Suprapubic skin (tissue), 4 donors: ENCODE measurements at regions not wholly inside any gene's neighbourhood (a gene's known extent, or its start where the extent isn't known, plus 50 kb on each side); places are given as distances from the start of the nearest gene placed in this dataset.
"Not testable (repeated sequence)": the region's sequence is repeated elsewhere in the genome, so short reads cannot be mapped to it uniquely, and the experiment has no call there.

Experiments used
- DNase-seq, 2 donors: peaks; one replicate each; pipeline ENCODE4 v3.0.0-alpha.2; 2019; ENCODE audit warnings: low spot score in 2 of 2
- H3K27ac ChIP-seq: fragments of 200-600 bp; sonication (generic); one replicate; pipeline ENCODE4 v1.5.1; 2019
- H3K27me3 ChIP-seq: fragments of 200-600 bp; sonication (generic); one replicate; pipeline ENCODE4 v1.5.1; 2019
- H3K36me3 ChIP-seq: fragments of 200-600 bp; sonication (generic); one replicate; pipeline ENCODE4 v1.5.1; 2019
- H3K4me1 ChIP-seq: fragments of 200-600 bp; sonication (generic); one replicate; pipeline ENCODE4 v1.5.1; 2019
- H3K4me3 ChIP-seq: fragments of 200-600 bp; sonication (generic); one replicate; pipeline ENCODE4 v1.5.1; 2019; ENCODE audit warnings: mild to moderate bottlenecking
- H3K9me3 ChIP-seq: fragments of 200-600 bp; sonication (generic); one replicate; pipeline ENCODE4 v1.5.1; 2019
- EP300 ChIP-seq: sonication (generic); formaldehyde crosslinking; IDR thresholded peaks from one replicate; pipeline ENCODE4 v1.6.1; 2017; ENCODE audit warnings: antibody characterized with exemption
- POLR2A ChIP-seq, 2 donors: fragments of 450-650 bp; IDR thresholded peaks; one replicate each; pipeline ENCODE4 v1.6.1; 2017; ENCODE audit warnings: antibody characterized with exemption in 2 of 2, mild to moderate bottlenecking in 2 of 2, moderate library complexity in 2 of 2
- POLR2AphosphoS5 ChIP-seq, 3 donors: sonication (generic); formaldehyde crosslinking; IDR thresholded peaks; one replicate each; pipeline ENCODE4 v1.6.1; 2017; ENCODE audit warnings: antibody characterized with exemption in 3 of 3
- WGBS: methylation state at CpG from one replicate; pipeline ENCODE4 v1.1.5; 2018; 5-methylcytosine and 5-hydroxymethylcytosine counted together
- TF ChIP-seq, protein P1 (sequence below), 2 donors: fragments of 200-600 bp in 1 of 2; fragments of 450-650 bp in 1 of 2; sonication (generic) in 1 of 2; IDR thresholded peaks; one replicate each; pipeline ENCODE4 v1.5.1; 2016 to 2019; ENCODE audit warnings: antibody characterized with exemption in 2 of 2, mild to moderate bottlenecking in 1 of 2, moderate library complexity in 1 of 2

DNA sequence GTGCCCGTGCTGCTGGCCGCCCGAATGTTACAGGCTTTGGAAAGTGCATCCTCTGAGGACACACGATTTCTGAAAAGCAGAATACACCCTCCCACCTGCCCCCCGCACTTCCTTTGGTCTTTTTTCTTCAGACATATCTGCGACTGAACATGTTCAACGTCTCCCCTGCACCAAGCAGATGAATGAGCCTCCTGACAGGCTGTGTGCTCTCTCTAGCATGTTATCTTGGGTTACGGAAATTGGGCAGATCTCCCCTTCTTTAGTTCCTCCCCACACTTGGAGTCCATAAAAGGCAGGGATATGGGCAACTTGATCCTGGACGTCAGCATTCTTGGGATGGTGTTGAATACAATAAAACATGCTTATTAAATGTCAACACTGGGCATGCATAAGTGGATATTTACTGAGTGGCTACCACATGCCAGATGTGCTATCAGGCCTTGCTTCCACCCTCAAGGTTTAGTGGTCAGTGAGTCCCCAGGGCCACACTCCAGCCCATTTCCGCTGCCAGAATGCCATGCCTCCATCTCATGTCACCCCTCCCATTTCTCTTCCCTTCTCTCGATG, 130.4 kb downstream of the TRIM43 start:
- DNase-seq = no peak
- WGBS = 85% methylated on average over 11 of the region's 11 CpGs
- Histone ChIP-seq H3K9me3 (no peaks in the 10 kb centered on the region), H3K4me3 (no peak overlapping the region), H3K27ac (no peak overlapping the region), H3K4me1 (no peaks in the 10 kb centered on the region), H3K36me3 (no peaks in the 10 kb centered on the region), H3K27me3 (no peaks in the 10 kb centered on the region)
- TF ChIP-seq, protein P1, sequence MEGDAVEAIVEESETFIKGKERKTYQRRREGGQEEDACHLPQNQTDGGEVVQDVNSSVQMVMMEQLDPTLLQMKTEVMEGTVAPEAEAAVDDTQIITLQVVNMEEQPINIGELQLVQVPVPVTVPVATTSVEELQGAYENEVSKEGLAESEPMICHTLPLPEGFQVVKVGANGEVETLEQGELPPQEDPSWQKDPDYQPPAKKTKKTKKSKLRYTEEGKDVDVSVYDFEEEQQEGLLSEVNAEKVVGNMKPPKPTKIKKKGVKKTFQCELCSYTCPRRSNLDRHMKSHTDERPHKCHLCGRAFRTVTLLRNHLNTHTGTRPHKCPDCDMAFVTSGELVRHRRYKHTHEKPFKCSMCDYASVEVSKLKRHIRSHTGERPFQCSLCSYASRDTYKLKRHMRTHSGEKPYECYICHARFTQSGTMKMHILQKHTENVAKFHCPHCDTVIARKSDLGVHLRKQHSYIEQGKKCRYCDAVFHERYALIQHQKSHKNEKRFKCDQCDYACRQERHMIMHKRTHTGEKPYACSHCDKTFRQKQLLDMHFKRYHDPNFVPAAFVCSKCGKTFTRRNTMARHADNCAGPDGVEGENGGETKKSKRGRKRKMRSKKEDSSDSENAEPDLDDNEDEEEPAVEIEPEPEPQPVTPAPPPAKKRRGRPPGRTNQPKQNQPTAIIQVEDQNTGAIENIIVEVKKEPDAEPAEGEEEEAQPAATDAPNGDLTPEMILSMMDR (IDR thresholded peaks at IDR 0.05) = no peak
- no peak for TF ChIP-seq POLR2A (IDR thresholded peaks at IDR 0.05)
- TF ChIP-seq POLR2AphosphoS5 (IDR thresholded peaks at IDR 0.05) = no peak

DNA sequence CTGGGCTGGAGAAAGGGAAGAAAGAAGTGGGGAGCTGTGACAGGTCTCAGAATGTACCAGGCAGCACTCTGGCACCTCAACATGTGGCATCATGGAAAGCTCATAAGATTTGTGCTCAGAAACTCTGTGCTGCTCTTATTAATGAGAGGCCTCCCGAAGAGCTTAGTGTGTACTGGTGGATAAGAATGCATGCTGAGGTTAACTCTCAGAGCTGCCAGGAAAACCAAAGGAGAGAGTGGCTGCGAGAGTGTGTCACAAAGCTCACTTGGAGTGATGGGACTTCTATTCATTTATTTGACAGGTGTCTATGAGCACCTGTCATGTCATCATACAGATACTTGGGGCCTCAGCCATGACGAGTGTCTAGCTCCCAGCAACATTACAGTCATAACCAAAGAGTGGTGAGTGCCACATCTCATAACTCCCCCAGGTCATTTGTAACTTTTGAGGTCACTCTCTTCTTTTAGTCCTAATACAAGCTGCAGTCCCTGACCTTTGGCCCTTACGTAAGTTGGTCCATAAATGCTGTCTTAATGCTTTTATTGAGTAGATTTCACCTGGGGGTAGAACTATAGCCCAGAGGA, 131.9 kb downstream of the TRIM43 start:
- 85% methylated on average over 4 of the region's 4 CpGs for WGBS
- DNase-seq, H3K27me3 ChIP-seq, H3K4me1 ChIP-seq, H3K27ac ChIP-seq, H3K36me3 ChIP-seq, H3K9me3 ChIP-seq, H3K4me3 ChIP-seq: not testable (repeated sequence)

GRCh38 chr2:95725191-95725590, 133.4 kb downstream of the TRIM43 start:
- not testable (repeated sequence) for H3K27ac ChIP-seq, H3K36me3 ChIP-seq, H3K9me3 ChIP-seq, H3K27me3 ChIP-seq, H3K4me3 ChIP-seq, H3K4me1 ChIP-seq, DNase-seq
- 58% methylated on average over 2 of the region's 2 CpGs for WGBS

GRCh38 chr2:95725677-95726076, 133.9 kb downstream of the TRIM43 start:
- not testable (repeated sequence) for H3K27ac ChIP-seq, H3K4me3 ChIP-seq, H3K9me3 ChIP-seq, H3K4me1 ChIP-seq, H3K36me3 ChIP-seq, H3K27me3 ChIP-seq, DNase-seq
- 100% methylated on average over 1 of the region's 1 CpG for WGBS

GRCh38 chr2:95727420-95727819, 135.6 kb downstream of the TRIM43 start:
- not testable (repeated sequence) for DNase-seq, H3K4me1 ChIP-seq, H3K9me3 ChIP-seq, H3K4me3 ChIP-seq, H3K27me3 ChIP-seq, H3K27ac ChIP-seq, H3K36me3 ChIP-seq
- WGBS = 73% methylated on average over 5 of the region's 5 CpGs

- H3K4me3 ChIP-seq = no peak overlapping the region
- H3K27ac ChIP-seq = no peak overlapping the region
- TF ChIP-seq, protein P1 (IDR thresholded peaks at IDR 0.05) = peak; percentile 49 to 60
- no peak for TF ChIP-seq EP300
- no peak for TF ChIP-seq POLR2AphosphoS5 (IDR thresholded peaks at IDR 0.05)
- no peak for TF ChIP-seq POLR2A (IDR thresholded peaks at IDR 0.05)
- 21% methylated on average over 8 of the region's 8 CpGs for WGBS
- H3K27me3 ChIP-seq = no peaks in the 10 kb centered on the region
- no peaks in the 10 kb centered on the region for H3K9me3 ChIP-seq
- no peaks in the 10 kb centered on the region for H3K4me1 ChIP-seq
- peak in 1 of 2 donors; percentile 74 for DNase-seq
- H3K36me3 ChIP-seq = no peaks in the 10 kb centered on the region
Measured at GRCh38 chr2:95728878-95729596, 137.2 kb downstream of the TRIM43 start.

DNA sequence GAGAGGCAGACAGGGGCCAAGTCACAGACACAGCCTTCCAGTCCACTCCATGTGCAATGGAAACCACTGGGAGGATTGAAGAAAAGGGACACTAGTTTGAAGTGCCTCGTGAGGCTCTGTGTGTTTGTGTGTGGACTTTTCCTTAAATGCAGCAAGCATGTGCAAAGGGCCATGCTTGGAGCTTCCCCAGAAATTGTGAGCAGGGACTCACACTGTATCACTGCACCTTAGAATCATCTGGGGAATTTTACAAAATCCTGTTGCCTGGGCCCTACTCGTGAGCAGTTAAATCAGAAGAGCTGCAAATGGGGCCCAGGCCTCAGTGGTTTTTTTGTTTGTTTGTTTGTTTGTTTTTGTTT, 137.8 kb downstream of the TRIM43 start:
- no peaks in the 10 kb centered on the region for H3K4me1 ChIP-seq
- WGBS = 93% methylated on average over 2 of the region's 2 CpGs
- no peak overlapping the region for H3K27ac ChIP-seq
- no peaks in the 10 kb centered on the region for H3K9me3 ChIP-seq
- no peaks in the 10 kb centered on the region for H3K36me3 ChIP-seq
- no peaks in the 10 kb centered on the region for H3K27me3 ChIP-seq
- H3K4me3 ChIP-seq = no peak overlapping the region
- TF ChIP-seq EP300 (no peak), POLR2A (IDR thresholded peaks at IDR 0.05) (no peak), POLR2AphosphoS5 (IDR thresholded peaks at IDR 0.05) (no peak)
- TF ChIP-seq, protein P1 (IDR thresholded peaks at IDR 0.05) = no peak
- no peak for DNase-seq
